ENCODE measurements at regions not wholly inside any gene's neighbourhood (a gene's known extent, or its start where the extent isn't known, plus 50 kb on each side); places are given as distances from the start of the nearest gene placed in this dataset.

DNA sequence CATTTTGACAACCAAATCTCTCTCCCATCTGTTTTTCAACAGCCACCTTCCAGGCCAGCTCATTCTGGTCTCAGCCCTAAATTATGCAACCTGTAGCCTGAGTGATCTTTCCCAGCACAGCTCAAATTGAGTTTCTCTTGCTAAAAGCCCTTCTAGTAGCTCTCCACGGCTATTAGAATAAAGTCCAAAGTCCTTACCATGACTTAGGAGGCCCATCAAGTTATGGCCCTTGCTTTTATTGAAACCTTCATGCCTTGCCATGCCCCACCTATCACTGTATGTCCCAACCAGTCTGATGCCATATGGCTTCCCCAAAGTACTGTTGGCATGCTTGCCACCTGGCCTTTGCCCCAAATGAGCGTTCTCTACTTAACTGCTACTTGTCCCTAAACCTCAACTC, 303.5 kb upstream of the GADL1 start:
- Histone ChIP-seq H3K36me3 (ENCODE audit: control insufficient read depth in 1 of 2, insufficient read depth in 2 of 2, low read length in 2 of 2) (no peaks in the 10 kb centered on the region), H3K27ac (ENCODE audit: low read depth, low read length) (no peak overlapping the region), H3K79me2 (ENCODE audit: insufficient read depth, low read length) (no peaks in the 10 kb centered on the region), H3K27me3 (ENCODE audit: insufficient read depth, low read length) (no peaks in the 10 kb centered on the region), H3K9me2 (ENCODE audit: insufficient read depth) (no peaks in the 10 kb centered on the region), H3K9ac (ENCODE audit: low read length) (no peak overlapping the region), H3K4me3 (replicated peaks in 1 of 2; ENCODE audit: low read depth in 1 of 2, low read length in 2 of 2) (no peak overlapping the region), H3K4me2 (ENCODE audit: low read length) (no peak overlapping the region), H4K20me1 (ENCODE audit: insufficient read depth) (no peaks in the 10 kb centered on the region), H3K9me3 (ENCODE audit: control insufficient read depth in 1 of 2, insufficient read depth in 1 of 2, low read depth in 1 of 2, low read length in 2 of 2) (no peaks in the 10 kb centered on the region), H2AFZ (ENCODE audit: low read depth, low read length, poor library complexity, severe bottlenecking) (no peak overlapping the region), H3K4me1 (ENCODE audit: control insufficient read depth in 1 of 2, insufficient read depth in 2 of 2, low read length in 2 of 2) (no peaks in the 10 kb centered on the region)
- ChIA-PET POLR2A (no interaction called here), CTCF (no interaction called here), RAD21 (ENCODE audit: low non-redundant PET in 1 of 2, low total read pairs in 2 of 2, uncharacterized antibody in 2 of 2, unreplicated experiment in 2 of 2) (no interaction called here)
- TF ChIP-seq SP1 (IDR thresholded peaks at IDR 0.05; ENCODE audit: low read depth) (no peak), ATF3 (IDR thresholded peaks at IDR 0.05) (no peak), RAD21 (IDR thresholded peaks at IDR 0.05; ENCODE audit: low read depth) (no peak), CBX3 (IDR thresholded peaks at IDR 0.05; ENCODE audit: low read depth) (no peak), TCF7L2 (IDR thresholded peaks at IDR 0.05; ENCODE audit: borderline replicate concordance, extremely low read depth, insufficient read depth, insufficient read length) (no peak), ZNF274 (IDR thresholded peaks at IDR 0.05; ENCODE audit: low read depth, low read length) (no peak), EZH2 (IDR thresholded peaks at IDR 0.05) (no peak), SRF (IDR thresholded peaks at IDR 0.05; ENCODE audit: low read depth) (no peak), FOSL1 (IDR thresholded peaks at IDR 0.05; ENCODE audit: low read depth) (no peak), ZFX (IDR thresholded peaks at IDR 0.05) (no peak), CEBPB (IDR thresholded peaks at IDR 0.05; ENCODE audit: low read depth) (no peak), POLR2AphosphoS5 (IDR thresholded peaks at IDR 0.05; ENCODE audit: low read depth, low read length) (no peak)
- TF ChIP-seq, protein P1, sequence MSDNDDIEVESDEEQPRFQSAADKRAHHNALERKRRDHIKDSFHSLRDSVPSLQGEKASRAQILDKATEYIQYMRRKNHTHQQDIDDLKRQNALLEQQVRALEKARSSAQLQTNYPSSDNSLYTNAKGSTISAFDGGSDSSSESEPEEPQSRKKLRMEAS (IDR thresholded peaks at IDR 0.05) = no peak
- TF ChIP-seq, protein P2, sequence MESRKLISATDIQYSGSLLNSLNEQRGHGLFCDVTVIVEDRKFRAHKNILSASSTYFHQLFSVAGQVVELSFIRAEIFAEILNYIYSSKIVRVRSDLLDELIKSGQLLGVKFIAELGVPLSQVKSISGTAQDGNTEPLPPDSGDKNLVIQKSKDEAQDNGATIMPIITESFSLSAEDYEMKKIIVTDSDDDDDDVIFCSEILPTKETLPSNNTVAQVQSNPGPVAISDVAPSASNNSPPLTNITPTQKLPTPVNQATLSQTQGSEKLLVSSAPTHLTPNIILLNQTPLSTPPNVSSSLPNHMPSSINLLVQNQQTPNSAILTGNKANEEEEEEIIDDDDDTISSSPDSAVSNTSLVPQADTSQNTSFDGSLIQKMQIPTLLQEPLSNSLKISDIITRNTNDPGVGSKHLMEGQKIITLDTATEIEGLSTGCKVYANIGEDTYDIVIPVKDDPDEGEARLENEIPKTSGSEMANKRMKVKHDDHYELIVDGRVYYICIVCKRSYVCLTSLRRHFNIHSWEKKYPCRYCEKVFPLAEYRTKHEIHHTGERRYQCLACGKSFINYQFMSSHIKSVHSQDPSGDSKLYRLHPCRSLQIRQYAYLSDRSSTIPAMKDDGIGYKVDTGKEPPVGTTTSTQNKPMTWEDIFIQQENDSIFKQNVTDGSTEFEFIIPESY (IDR thresholded peaks at IDR 0.05; ENCODE audit: extremely low read depth, insufficient replicate concordance, low read length) = no peak
- ATAC-seq (no peak), DNase-seq (ENCODE audit: low read depth, low spot score) (no peak)
- intact Hi-C loops (cut with micrococcal nuclease) = loop anchor here (5.0 kb wide), 1 partner anchor 729 kb away; no protein-coding TSS in a partner anchor
- BruUV-seq (replicated peaks) = no TSS peak

All from HCT116 (cell line).